ENCODE measurements at regions not wholly inside any gene's neighbourhood (a gene's known extent, or its start where the extent isn't known, plus 50 kb on each side); places are given as distances from the start of the nearest gene placed in this dataset.

GRCh38 chr14:98391061-98391460 is 880.9 kb downstream of the BCL11B start:
- TF ChIP-seq, protein P1, sequence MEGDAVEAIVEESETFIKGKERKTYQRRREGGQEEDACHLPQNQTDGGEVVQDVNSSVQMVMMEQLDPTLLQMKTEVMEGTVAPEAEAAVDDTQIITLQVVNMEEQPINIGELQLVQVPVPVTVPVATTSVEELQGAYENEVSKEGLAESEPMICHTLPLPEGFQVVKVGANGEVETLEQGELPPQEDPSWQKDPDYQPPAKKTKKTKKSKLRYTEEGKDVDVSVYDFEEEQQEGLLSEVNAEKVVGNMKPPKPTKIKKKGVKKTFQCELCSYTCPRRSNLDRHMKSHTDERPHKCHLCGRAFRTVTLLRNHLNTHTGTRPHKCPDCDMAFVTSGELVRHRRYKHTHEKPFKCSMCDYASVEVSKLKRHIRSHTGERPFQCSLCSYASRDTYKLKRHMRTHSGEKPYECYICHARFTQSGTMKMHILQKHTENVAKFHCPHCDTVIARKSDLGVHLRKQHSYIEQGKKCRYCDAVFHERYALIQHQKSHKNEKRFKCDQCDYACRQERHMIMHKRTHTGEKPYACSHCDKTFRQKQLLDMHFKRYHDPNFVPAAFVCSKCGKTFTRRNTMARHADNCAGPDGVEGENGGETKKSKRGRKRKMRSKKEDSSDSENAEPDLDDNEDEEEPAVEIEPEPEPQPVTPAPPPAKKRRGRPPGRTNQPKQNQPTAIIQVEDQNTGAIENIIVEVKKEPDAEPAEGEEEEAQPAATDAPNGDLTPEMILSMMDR (IDR thresholded peaks at IDR 0.05): no peak
- TF ChIP-seq POLR2A (IDR thresholded peaks at IDR 0.05): no peak
- TF ChIP-seq POLR2AphosphoS5 (IDR thresholded peaks at IDR 0.05): no peak
